ENCODE measurements at regions not wholly inside any gene's neighbourhood (a gene's known extent, or its start where the extent isn't known, plus 50 kb on each side); places are given as distances from the start of the nearest gene placed in this dataset.

DNA sequence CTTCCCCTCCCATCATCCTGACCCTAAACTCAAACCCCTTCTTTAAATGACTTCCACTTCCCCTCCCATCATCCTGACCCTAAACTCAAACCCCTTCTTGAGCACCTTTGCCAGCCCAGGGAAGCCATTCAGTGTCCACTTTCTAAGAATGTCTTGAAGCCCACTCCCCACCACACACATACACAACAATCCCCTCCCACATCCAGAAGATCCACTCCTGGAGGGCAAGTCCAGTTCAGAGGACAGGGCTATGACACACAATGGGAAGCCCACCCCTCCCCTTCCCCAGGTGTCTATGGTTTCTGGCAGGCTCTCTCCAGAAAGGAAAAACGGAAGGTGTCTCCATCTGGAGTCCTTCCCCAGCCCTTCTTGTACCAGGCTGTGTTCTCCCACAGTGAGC, 117.1 kb downstream of the KCNA5 start:
- TF ChIP-seq, protein P1, sequence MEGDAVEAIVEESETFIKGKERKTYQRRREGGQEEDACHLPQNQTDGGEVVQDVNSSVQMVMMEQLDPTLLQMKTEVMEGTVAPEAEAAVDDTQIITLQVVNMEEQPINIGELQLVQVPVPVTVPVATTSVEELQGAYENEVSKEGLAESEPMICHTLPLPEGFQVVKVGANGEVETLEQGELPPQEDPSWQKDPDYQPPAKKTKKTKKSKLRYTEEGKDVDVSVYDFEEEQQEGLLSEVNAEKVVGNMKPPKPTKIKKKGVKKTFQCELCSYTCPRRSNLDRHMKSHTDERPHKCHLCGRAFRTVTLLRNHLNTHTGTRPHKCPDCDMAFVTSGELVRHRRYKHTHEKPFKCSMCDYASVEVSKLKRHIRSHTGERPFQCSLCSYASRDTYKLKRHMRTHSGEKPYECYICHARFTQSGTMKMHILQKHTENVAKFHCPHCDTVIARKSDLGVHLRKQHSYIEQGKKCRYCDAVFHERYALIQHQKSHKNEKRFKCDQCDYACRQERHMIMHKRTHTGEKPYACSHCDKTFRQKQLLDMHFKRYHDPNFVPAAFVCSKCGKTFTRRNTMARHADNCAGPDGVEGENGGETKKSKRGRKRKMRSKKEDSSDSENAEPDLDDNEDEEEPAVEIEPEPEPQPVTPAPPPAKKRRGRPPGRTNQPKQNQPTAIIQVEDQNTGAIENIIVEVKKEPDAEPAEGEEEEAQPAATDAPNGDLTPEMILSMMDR (IDR thresholded peaks at IDR 0.05 in 4 of 5, conservative IDR thresholded peaks at IDR 0.05 in 1 of 5): no peak
- TF ChIP-seq POLR2A (IDR thresholded peaks at IDR 0.05): no peak

Data from gastrocnemius medialis (tissue), 4 donors.